Vagina (tissue), 2 donors: ENCODE measurements at regions not wholly inside any gene's neighbourhood (a gene's known extent, or its start where the extent isn't known, plus 50 kb on each side); places are given as distances from the start of the nearest gene placed in this dataset.

Source experiments
- CTCF ChIP-seq, 3 experiments: fragments of 450-650 bp in 2 of 3; fragments of 200-600 bp in 1 of 3; sonication (generic) in 1 of 3; IDR thresholded peaks; one replicate each; pipeline ENCODE4 v1.5.1; 2017 to 2019; ENCODE audit warnings: antibody characterized with exemption in 3 of 3, mild to moderate bottlenecking in 2 of 3, moderate library complexity in 2 of 3
- POLR2A ChIP-seq, 2 donors: fragments of 450-650 bp; IDR thresholded peaks; one replicate each; pipeline ENCODE4 v1.6.1; 2017; ENCODE audit warnings: antibody characterized with exemption in 2 of 2, mild to moderate bottlenecking in 2 of 2, moderate library complexity in 2 of 2

DNA sequence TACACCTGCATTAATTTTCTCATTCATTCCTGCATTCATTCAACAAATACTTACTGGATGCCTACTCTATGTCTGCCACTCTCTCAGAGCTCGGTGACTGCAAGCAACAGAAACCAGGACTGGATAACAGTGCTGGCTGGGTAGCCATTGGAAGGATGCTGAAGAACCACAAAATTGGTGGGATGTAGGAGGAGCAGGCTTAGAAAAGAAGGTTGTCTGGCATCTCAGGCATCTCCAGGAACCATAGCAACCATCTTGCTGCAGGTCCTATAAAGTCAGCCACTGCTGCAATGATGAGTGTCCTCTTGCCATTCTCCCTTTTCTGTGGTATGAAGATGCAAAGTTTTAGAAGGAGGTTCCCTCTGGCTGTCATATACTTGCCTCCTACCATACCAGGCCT is 168.6 kb downstream of the FGF18 start:
- TF ChIP-seq CTCF (IDR thresholded peaks at IDR 0.05): no peak
- TF ChIP-seq POLR2A (IDR thresholded peaks at IDR 0.05): no peak
